HG03457 (cell line): ENCODE measurements at regions not wholly inside any gene's neighbourhood (a gene's known extent, or its start where the extent isn't known, plus 50 kb on each side); places are given as distances from the start of the nearest gene placed in this dataset.
"Not testable (repeated sequence)": the region's sequence is repeated elsewhere in the genome, so short reads cannot be mapped to it uniquely, and the experiment has no call there.

Experiments
- ATAC-seq: cut with Tn5 transposase; IDR thresholded peaks from one replicate; pipeline ENCODE4 v1.9.1; 2021; ENCODE audit warnings: moderate number of reproducible peaks; ENCODE audit not compliant: unreplicated experiment

DNA sequence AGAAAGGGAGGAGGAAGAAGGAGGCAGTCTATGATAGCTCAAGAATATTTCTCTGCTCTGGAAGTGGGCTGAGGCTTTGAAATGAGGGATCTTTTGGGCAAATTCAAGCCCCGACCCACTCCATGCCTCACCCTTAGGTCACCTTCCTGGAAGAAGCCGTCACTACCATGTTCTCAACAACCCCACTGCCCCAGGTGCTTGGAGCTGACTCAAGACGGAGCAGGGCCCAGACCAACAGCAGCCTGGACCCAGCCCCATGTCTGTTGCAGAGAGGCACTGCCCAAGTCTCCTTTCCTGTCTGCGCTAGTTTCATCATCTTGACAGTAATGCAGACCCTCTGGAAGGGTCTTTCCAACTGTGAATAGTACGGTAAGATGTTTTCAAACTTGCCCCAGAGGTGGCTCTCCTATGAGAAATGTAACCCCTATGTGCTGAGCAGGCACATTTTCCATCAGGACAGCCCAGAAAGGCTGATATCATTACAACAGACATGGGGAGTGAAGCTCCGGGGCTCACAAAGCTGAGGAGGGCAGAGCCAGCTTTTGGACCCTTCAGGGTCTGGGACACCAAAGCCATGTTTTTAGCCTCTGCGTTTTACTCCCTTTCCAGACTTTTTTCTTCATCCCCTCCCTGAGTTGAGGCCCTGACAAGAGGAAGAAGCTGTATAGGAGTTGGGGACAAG, 128.2 kb upstream of the LARP1 start:
- ATAC-seq: no peak

DNA sequence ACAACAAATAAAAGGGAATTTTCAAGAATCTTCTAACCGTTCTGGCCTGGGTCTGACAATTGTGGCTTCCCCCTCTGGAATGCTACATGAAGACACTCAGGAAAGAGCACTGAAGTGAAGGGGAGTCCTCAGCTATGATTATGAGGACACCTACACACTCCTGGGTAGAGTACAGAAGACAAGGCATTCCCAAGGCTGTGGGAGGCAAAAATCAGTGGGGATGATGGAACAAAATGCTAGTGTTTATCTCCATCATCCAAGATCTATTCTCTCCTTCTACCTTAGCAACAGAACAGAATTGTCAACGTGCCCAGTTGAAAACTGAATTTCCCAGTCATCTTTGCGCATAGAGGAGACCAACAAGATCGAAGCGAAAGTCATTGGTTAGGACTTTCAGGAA, 130.1 kb upstream of the LARP1 start:
- no peak for ATAC-seq

DNA sequence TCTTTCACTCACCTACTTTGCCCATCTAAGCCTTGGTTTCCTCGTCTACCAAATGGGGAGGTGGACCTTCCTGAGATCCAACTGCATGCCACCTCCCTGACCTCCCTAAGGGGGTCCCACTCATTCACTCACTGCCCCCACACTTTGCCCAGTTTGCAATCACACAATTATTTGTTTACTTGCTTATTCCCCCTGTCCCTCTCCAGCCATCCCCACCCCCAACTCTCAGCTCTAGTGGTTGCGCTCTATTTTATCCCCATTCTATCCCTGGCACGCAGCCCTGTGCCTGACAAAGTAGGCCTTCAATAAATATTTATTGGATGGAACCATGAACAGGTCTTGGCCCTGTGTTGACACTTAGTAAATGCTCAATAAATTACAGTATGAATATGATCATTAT, 130.8 kb upstream of the LARP1 start:
- ATAC-seq: no peak

DNA sequence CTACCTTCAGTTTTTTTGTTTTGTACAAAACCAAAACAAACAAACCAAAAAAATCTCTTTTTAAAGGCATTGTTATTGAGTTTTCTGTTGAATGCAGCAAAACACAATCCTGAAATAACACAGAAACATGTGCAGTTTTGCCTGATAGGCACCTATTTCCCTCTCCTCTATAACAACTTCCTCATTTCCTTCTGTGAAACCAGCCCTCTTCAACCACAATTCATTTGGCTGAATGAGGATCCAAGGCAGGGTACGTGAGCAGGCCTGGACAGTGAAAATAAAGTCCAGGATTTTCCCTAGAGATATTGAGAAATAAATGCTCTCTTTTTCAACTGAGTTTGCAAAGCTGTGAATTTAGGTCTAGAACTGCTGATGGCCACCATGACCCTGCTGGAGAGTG, 134.8 kb upstream of the LARP1 start:
- ATAC-seq: no peak

DNA sequence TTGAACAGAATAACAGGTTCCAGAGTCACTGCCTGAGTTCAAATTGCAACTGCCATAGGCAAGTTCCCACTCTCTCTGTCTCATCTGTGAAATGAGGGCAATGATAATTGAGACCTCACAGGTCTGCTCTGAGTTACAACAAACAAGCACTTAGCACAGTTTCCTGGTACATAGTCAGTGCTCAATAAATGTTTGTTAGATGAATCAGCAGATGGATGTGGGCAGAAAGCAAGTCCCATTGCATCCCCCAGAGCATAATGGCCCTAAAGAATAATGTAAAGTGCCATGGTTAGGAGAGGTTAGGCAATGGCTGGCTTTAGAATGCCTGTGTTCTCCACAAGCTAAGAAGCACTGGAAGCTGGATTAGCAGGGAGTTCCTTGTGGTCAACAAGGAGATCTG, 136.5 kb upstream of the LARP1 start:
- no peak for ATAC-seq

DNA sequence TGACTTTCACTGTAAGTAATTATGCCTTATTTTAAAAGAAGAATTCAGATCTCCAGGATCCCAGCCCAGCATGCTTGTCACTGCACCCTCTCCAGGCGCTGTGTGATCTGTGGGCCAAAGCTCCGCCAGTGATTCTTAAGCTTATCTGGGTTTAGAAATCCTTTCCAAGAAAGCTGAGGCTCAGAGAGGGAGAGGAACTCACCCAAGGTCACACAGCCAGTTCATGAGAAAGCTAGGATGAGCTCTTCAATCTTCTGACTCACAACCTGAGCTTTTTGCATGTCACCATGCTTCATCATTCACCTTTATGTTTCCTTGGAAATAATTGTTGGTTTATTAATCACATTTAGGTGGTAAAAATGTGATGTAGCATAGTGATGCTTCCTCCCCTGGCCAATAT, 136.6 kb upstream of the HAND1 start:
- ATAC-seq: no peak

DNA sequence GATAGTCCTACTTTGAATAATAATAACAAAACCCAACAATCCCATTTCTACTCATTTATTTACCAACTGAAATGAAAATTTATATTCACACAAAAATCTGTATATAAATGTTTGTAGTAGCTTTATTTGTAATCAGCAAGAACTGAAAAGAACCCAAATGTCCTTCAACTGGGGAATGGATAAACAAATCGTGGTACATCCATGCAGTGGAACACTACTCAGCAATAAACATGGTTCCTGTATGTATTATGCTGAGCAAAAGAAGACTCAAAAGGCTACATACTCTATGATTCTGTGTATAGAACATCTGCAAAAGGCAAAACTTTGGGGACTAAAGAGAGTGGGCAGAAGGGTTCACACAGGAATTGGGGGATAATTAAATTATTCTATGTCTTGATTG, 136.1 kb upstream of the HAND1 start:
- ATAC-seq: no peak

DNA sequence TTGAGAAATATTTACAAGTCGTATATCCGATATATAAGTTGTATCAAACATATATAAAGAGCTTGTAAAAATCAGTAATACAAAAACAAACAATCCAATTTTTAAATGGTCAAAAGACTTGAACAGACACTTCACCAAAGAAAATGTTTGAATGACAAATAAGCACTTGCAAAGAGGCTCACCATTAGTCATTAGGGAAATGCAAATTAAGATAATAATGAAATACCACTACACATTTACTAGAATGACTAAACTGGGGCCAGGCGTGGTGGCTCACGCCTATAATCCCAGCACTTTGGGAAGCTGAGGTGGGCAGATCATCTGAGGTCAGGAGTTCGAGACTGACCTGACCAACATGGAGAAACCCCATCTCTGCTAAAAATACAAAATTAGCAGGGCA, 134.6 kb upstream of the HAND1 start:
- ATAC-seq: no peak

DNA sequence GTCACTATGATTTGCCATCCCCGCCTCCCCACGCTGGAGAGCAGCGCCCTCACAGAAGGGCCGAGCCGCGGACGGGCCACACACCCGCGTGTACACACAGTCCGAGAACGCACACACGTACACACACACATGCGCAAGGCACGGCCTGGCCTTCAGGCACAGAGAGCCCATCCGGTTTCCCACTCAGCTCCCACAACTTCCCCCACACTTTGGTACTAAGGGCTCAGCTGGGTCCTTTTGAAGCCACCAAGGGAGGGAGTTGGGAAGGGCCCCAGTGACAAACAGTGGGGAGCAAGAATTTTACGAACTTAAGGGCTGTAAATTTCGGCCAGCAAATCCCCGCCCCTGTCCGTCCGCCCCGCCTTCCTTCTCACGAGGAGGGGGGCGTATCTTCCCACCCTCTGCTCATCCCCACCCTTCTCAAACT, 133.3 kb upstream of the HAND1 start:
- no peak for ATAC-seq

DNA sequence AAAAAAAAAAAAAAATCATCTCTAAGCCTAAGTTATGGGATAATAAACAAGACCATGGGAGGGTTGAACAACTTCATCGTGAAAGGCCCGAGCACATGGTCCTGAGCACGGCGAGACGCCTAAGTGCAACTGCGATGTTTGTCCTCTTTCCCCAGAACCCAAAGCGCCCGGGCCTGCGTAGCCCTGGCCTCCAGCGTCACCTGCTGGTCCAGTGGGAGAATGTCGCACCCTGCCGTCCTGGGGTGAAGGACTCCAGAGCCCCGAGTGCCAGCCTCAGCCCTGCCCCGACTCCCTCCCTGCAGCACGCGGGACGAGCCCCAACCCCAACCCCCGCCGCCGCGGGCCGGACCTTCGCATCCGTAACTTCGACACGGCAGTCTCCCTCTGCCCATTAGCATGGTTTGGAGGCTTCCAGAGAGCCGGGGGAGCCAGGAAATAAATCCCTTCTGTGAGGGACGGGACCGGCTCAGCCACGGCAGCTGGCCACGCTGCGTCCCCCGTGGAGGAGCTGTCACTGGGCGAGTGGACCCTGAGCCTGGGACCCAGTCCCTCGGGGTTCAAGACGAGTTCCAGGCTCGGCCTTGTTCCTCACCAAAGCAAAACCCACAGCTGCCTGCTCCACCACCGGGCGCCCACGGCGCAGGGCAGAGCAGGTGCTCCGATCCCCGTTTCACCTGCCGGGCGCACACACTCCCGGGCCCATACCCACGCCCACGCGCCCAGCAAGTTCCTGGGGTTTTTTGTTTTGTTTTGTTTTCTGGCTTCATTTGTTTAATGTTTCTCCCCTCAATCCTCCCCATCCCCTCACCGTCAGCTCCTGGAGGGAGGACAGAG, 132.5 kb upstream of the HAND1 start:
- ATAC-seq: peak; percentile 76

DNA sequence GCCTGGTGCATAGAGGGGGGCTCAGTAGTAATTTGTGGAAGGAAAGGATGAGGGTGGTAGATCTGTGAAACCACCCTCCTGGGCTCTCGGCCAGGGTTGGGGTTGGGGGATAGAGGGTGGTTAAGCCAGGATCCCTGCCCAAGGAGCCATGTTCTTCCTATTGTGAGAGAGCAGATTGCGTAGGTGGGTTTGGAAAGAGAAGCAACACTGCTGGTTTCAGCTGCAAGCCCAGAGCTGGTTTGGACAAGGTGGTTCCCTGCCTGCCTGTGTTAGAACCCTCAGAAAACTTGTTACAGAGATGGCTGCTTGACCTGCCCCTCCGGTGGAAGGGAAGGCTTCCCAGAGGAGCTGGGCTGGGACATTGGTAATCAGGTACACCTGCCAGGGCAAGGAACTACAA, 131.2 kb upstream of the HAND1 start:
- ATAC-seq: no peak

DNA sequence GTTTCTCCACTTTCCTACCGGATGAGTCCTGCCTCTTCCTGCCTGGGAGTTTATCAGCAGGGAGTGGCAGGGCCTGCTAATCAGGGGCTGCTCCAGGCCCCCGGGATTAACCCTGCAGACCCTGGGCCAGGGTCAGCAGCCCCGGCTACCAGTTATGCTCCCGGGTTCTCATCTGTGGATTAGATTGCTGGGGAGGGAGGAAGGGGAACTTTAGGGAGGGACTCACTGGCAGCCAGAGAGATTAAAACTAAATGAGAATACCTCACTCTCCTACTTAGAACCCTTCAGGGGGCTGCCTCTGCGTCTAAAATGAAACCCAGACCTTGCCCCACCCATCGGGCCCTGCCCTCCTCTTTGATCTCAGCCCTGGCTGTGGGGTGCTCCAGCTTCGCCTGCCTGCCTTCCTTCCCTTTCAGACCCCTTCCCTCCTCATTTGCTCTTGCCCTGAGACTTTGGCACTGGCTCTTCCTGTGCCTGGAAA, 130.5 kb upstream of the HAND1 start:
- no peak for ATAC-seq

DNA sequence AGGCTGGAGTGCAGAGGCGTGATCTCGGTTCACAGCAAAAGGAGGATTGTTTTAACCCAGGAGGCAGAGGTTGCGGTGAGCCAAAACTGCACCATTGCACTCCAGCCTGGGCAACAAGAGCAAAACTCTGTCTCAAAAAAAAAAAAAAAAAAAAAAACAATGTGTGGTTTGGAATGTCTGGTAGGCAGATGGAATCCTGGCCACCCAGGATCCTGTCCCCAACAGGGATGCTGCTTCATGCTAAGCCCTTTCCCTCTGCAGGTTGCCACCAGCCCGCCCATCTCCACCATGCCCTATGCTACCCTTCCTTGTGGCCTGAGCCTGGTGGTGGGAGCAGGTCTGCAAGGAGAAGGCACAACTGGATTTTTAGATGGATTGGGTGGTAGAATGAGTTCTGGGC, 129.7 kb upstream of the HAND1 start:
- no peak for ATAC-seq

DNA sequence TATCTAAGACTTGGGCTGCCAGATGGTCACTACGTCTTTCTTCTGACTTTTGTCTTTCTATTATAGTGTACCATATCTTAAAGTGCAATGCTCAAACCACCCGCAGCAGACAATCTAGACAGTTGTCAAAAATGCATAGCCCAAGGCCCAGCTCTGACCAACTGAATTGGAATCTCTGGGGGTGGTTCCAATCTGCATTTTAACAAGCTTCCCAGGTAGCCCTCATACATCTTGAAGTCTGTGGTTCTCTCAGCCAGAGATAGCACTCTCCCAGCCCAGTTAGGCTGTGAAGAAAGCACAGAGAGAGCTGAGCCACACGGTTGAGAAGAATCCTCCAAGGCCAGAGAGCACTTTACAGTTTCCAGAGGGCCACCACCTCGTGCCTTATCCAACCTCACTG, 128.2 kb upstream of the HAND1 start:
- no peak for ATAC-seq

DNA sequence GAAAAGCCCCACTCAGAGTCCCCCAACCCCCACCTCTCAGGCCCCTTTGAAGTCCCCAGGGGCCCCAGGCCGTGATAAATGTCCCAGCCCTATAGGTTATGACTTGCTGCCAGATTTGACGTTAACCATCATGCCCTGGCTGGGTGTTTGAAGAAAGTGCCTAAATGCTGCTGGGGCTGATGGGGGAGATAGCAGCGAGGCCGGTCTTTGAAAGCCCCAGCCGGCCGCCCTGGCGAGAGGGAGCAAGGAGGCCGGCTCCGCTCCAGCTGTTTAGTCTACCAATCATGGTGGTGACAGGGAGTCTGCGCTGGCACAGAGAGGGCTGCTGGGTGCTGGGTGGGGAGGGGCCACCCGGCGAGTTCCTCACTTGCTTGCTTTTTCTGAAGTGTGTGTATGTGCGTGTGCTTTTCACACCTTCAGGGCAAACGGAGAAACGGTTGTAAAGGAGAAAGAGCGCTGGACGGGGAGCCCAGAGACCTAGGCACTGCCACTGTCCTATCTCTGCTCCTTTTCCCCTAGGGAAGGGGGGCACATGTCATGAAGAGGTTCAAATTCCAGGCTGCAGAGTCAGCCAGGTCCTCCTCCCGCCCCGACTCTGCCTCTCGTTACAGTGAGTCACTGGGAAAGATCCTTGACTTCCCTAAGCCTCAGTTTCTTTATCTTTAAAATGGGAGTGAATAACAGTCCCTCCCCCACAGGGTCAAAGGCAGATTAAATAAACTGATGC, 126.1 kb upstream of the HAND1 start:
- ATAC-seq: no peak

DNA sequence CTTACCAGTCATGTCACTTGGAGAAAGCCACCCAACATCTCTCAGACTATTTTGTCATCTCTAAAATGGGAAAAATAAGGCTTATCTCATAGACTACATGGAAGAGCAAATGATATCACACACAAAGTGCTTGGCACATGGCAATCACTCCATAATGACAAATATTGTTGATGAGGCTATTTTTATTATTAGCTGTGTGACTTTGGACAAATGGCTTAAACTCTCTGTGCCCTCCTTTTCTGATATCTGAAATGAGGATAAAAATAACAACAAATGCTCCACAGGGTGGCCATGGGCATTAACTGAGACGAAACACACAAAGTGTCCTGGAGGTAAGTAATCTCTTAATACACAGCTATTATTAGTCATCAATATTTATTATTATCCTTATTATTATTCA, 125.5 kb upstream of the HAND1 start:
- ATAC-seq: no peak

DNA sequence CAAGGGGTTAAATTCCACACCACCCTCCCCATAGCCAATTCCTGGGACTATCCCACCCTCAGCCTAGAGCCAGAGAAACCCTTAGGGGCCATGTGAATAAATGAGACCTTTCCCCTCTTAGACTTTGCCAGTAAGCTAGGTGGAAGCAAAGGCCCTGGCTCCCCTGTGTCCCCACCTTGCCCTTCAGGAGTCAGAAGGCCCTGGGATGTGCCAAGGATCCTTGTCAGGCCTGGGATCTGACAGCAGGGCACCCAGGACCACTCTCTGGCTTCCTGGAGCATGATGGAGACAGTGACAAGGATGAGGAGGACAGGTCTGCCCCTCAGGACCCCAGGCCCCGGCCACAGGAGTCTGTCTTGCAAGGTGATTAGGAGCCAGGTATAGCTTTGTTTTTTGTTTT, 125.0 kb upstream of the HAND1 start:
- ATAC-seq: no peak

DNA sequence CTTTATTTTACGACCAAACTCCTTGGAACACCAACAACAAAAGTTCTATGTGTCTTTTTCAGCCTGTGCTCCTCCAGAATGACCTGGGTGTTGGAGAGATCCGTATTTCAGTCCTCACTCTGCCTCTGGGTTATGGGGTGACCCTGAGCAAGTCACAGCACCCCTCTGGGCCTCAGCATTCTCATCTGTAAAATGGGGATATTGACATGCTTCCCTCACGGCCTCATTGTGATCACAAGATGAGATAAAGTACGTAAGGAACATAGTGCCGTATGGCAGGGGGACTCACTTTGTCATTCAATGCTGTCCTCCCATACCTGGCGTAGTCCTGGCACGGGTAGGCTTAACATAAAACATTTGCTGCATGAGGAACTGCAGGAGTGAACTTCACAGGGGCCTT, 123.0 kb upstream of the HAND1 start:
- ATAC-seq: no peak

DNA sequence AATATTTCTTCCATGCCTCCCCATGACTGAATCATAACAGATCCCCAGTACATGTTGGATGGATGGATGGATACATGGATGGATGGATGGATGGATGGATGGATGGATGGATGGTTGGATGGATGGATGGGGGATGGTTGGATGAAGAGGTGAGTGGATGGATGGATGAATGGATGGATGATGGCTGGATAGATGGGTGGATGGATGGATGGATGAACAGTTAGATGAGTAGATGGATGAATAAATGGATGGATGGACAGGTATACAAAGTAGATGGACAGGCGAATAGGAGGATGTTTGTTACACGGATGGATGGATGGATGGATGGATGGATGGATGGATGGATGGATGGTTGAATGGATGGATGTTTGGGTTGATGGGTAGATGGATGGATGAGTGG, 120.0 kb upstream of the HAND1 start:
- ATAC-seq: no peak

DNA sequence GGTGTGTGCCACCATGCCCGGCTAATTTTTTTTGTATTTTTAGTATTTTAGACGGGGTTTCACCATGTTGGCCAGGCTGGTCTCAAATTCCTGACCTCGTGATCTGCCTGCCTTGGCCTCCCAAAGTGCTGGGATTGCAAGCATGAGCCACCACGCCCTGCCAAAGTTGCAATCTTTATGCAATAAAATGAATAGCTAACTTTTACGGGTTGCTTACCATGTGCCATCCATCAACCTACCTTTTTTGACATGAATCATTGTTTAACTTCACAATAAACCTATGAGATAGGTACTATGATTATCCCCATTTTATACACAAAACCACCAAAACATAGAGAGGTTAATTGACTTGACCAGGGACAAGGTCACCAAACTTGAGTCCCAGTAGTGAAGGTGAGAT, 118.8 kb upstream of the HAND1 start:
- ATAC-seq: not testable (repeated sequence)

DNA sequence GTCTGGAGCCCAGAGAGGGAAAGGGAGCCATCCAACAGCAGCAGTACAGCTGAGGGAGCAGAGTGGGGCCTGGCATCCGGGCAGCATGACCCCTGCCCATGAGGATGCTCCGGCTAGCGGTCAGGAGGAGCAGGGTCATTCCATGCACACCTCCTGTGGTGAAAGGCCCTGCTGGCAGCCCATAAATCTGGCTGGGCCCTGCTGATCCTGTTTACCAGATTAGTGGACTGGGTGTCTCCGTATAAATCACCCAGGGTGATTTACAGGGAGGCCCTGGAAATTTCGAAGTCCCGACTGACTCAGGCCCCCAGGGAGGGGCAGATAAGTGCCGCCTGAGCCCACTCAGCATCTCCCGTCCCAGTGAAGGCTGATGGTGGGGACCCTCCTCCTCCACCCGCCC, 117.6 kb upstream of the HAND1 start:
- ATAC-seq: no peak

DNA sequence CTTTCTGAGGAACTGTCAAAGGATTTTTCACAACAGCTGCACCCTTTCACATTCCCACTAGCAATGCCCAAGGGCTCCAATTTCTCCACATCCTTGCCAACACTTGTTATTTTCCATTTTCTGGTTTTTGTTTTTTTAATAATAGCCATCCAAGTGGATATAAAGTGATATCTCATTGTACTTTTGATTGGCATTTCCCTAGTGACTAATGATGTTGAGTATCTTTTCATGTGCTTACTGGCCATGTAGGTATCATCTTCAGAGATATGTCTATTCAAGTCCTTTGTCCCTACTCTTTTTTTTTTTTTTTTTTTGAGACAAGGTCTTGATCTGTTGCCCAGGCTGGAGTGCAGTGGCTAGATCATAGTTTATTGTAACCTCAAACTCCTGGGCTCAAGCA, 115.8 kb upstream of the HAND1 start:
- ATAC-seq: no peak
